ENCODE measurements at regions not wholly inside any gene's neighbourhood (a gene's known extent, or its start where the extent isn't known, plus 50 kb on each side); places are given as distances from the start of the nearest gene placed in this dataset.

- no peak for DNase-seq
These were observed 322.2 kb upstream of the SEMA6D start for GRCh38 chr15:47395076-47395475.

DNA sequence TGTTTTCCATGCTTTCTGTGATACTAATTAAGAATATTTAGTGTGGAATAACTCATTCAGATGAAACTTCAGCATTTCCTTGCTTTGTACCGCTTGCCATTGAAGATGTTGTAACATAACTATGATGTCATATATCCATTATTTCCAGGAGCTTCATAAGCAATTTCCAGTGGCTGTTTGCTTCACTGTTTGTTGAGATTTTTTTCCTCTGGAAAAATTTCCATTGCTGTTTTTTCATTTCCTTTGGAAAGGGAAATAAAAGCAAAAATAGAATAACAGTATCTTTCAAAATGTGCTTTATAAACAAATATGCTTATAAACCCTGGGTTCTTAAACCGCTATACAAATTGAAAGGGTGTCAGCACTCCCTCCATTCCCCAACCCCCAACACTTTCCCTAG, 319.6 kb upstream of the SEMA6D start:
- DNase-seq: no peak

GRCh38 chr15:47398132-47398531, 319.2 kb upstream of the SEMA6D start:
- DNase-seq: no peak

GRCh38 chr15:47398594-47398993, 318.7 kb upstream of the SEMA6D start:
- no peak for DNase-seq

- no peak for DNase-seq
These were observed 318.2 kb upstream of the SEMA6D start for GRCh38 chr15:47399100-47399499.

- no peak for DNase-seq
These were observed 316.7 kb upstream of the SEMA6D start for GRCh38 chr15:47400603-47401002.

- DNase-seq: no peak
These were observed 315.9 kb upstream of the SEMA6D start for GRCh38 chr15:47401427-47401826.

DNA sequence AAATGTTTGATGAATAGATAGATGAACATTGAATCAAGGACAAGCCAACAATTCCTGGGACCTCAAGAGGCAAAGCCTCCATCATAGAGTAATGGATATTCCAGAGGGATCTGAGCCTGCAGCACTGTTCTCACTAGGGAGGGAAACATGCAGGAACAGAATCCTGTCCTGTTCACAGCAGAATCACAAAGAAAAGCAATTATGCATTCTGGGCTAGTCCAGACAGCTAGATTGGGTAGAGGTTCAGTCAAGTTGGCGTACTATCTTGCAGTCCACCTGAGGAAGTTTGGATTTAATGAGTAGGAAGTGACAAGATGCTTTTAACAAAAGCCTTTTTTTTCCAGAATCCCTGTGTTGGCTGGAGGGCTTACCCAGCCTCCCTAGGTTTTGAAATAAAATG, 314.5 kb upstream of the SEMA6D start:
- no peak for DNase-seq

DNA sequence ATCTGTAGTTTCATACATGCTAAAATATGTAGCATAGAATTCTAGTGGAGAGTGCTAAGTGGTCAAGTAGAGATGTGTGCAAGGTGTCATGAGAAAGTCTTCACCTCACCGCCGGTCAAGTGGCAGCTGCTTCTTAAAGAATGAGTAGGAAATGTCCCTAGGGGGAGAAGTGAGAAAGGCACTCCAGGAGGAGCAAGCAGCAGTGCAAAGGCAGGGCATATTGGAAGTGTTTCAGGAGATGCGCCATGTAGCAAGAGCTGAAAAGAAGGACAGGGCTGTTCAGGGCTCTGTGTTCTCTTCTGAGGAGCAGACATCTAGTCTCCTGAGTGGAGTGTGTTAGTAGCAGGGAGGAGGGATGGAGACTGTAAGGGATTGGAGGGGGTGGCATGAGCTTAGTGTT, 312.4 kb upstream of the SEMA6D start:
- DNase-seq: no peak

- no peak for DNase-seq
These were observed 311.7 kb upstream of the SEMA6D start for GRCh38 chr15:47405365-47406162.

DNA sequence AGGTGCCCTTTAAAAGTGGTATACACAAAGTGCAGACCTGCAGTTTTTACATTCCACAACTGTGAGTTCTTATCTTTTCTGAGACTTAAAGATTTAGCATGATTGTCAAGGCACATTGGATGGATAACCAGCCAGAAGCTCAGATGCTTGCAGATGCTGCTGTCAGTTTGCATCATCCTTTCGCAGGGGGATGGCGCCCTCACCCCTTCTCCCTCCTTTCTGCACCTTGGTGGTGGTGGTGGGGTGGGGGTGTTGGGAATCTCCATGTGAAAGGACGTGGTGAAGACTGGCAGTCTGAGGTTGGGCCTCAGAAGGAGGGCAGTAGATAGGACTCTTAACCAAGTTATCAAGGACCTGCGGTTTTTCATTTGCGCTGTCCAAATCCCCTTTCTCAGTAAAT, 309.6 kb upstream of the SEMA6D start:
- no peak for DNase-seq

DNA sequence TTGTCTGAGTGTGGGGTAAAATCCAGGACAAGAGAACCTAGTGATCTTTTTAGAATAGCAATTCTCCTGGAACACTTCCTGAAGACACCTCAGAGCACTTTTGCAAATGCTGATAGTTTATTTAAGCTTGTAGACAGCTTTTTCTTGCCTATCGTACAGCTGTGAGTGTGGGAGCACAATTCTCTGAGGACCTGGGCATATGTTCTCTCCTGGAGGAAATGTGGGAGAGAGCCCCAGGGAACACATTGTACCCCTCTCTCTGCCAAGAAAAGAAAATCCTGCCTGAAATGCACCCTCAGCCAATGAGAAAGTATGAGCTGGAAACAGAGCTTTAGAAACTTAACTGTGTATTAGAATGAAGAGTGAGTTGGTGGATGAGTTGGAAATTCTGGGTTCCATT, 308.3 kb upstream of the SEMA6D start:
- DNase-seq: no peak

DNA sequence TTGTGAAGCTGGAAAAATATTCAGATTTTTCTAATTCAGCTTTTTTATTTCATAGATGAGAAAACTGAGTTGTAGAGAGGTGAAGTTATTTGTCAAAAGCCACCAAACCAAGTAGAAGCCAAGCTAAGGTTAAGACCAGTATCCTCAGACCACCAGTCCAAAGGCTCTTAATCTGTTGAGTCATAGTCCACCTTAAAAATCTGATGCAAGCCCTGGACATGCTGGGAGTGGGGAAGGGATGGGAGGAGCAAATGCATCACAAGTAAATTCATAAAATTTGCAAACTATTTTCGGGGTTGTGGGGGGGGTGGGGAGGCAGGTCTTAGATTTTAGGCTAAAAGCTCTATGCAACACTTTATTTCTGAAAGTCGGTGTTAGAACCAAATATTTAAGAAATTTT, 307.7 kb upstream of the SEMA6D start:
- no peak for DNase-seq

- no peak for DNase-seq
These were observed 307.1 kb upstream of the SEMA6D start for GRCh38 chr15:47410247-47410646.

GRCh38 chr15:47411733-47412132, 305.6 kb upstream of the SEMA6D start:
- no peak for DNase-seq

- no peak for DNase-seq
These were observed 305.2 kb upstream of the SEMA6D start for GRCh38 chr15:47412136-47412535.

DNA sequence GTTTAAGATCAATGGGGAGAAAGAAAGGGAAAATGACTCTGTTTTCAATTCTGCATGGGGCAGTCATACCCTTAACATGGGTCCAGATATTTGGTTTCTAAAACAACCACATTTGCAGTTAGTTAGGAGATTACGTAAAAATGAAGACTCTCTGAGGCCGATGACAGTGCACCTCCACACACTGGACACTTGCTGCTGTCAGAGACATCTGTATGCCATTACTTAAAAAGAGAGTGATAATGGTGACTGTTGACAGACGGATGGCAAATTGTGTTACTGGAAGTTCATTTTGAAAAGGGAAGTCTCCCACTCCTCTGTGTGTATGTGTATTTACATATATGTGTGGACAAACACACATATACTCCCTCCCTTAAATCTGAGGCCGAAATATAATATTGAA, 304.5 kb upstream of the SEMA6D start:
- no peak for DNase-seq

DNA sequence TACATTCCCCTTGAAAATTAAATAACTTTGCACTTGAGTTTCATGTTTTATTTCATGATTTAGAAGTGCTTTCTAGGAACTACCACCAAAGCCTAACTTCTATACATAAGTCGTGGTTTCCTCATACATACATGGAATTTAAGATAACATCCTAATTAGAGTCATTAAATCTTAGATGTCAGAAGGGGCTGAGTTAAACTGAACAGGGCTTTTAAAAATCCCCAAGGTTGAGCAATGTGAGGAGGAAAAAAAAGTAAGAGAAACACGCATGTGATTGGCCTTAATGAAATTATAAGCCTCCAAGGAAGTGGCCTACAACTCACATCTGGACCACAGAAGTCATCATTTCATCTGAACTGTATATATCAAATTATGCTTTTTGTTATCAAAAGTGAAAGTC, 303.1 kb upstream of the SEMA6D start:
- DNase-seq: no peak

GRCh38 chr15:47415539-47415971, 301.8 kb upstream of the SEMA6D start:
- peak; percentile 29 for DNase-seq

- DNase-seq: no peak
These were observed 294.2 kb upstream of the SEMA6D start for GRCh38 chr15:47422881-47423665.

DNA sequence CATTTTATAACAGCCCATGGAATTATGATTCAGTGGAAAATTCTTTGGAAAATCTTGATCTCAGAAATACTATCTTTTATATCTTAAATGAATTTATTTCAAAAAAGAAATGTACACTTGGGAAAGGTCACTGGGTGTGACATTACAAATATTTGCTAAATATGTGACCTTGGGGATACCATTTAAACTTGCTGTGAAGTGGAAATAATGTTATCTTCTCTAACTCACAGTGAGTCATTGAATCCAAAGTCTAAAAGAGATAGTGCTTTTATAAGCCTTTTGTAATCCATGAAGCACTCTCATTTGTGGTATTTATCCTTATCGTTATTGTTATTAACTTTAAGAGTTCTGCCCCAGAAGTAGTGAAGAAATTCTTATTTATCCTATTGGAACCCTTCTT, 289.8 kb upstream of the SEMA6D start:
- DNase-seq: no peak

DNA sequence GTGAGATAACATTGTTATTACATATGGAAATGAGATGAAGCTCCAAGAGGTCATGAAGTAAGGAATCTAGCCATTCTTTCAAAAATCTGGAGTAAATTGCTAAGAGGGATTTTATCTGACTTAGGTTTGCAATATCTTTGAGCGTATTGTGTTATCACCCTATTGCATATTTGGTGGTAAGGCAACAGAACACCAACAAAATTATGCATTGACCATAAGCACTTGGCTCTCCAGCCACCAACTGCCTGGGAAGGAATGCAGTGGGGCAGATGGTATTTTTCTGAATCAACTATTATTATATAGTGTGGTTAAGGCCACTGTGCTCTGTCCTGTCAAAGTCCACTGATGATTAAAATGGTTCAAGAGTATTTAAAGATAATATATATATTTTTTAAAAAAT, 287.9 kb upstream of the SEMA6D start:
- no peak for DNase-seq

DNA sequence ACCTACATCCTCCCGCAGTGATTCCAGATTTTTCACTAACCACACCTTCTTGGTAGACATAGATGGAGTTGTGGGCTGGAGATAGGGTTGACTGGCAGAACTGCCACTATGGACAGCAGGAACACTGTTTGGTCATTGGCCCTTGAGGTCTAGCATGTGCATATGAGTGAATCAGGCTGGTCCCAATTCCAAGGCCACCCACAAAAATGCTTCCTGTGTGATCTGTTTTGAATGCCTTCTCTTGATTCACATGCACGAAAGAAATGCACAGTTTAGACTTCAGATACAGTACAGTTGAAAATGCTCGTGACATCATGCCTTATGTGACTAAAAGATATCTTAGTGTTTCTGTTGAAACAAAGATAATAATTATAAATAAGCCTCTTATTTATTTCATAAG, 285.8 kb upstream of the SEMA6D start:
- no peak for DNase-seq

DNA sequence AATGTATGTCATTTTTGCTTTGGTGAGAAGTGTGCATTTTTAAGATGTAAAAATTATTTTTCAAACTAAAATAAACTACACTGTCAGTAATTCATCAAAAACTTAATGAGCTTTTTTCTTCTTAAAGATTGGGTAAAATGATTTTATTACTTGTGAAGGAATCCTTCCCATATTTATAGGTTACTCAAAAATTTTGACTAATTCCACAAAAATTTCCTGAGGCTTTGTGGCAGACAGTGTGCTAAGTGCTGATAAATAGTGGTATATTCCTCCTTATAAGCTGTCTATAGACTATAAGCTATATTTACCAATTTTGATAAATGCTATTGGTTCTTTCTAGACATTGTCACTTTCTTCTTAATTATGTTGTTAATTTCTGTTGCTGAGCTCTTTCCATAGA, 284.5 kb upstream of the SEMA6D start:
- no peak for DNase-seq

DNA sequence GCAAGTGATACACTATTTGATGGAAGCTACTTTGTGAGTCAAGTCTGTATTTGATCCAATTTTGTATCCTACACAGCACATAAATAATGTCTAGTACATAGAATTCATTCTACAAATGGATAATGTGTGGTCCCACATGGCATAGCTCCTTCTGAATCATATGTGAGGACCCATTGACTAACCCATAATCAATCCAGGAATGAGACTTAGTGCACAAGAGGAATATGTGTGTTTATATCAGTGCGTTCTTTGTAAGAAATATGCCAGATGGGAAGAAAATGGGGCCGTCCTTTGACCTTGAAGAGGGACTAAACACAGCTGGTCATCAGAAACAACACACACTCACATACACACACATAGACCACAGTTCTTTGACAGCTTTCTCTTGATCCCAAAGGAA, 282.7 kb upstream of the SEMA6D start:
- no peak for DNase-seq

Measured in SHP77 treated with DMSO at 0.1 percent for 48 hours (cell line).